BJ (cell line): ENCODE measurements at regions not wholly inside any gene's neighbourhood (a gene's known extent, or its start where the extent isn't known, plus 50 kb on each side); places are given as distances from the start of the nearest gene placed in this dataset.

ENCODE experiments used
- CTCF ChIA-PET: fragments of 350-600 bp; formaldehyde crosslinking; extraction: SDS; loops from one replicate; lab custom pipeline; 2021; ENCODE audit warnings: antibody characterized with exemption, inconsistent platforms; lab: Yijun Ruan, JAX
- POLR2A ChIA-PET: fragments of 300-600 bp; sonication (Branson Sonifier 250); formaldehyde crosslinking; extraction: SDS; loops from one replicate; lab custom pipeline; 2021; ENCODE audit warnings: antibody characterized with exemption; lab: Charles Lee
- DNase-seq: peaks from one replicate; pipeline ENCODE4 v3.0.0-alpha.2; 2011; ENCODE audit warnings: low read depth
- H3K27me3 ChIP-seq: 2 replicates; pipeline ENCODE4 v1.6.0; 2011; ENCODE audit warnings: low read length; ENCODE audit not compliant: control insufficient read depth, insufficient read depth
- H3K36me3 ChIP-seq: 2 replicates; pipeline ENCODE4 v1.5.1; 2011; ENCODE audit warnings: low read length; ENCODE audit not compliant: control insufficient read depth, insufficient read depth
- H3K4me3 ChIP-seq: 2 replicates; pipeline ENCODE4 v1.5.1; 2011; ENCODE audit warnings: low read depth, mild to moderate bottlenecking, control low read depth, low read length
- TF ChIP-seq, protein P1 (sequence below): IDR thresholded peaks from 2 replicates; pipeline ENCODE4 v1.5.1; 2011; ENCODE audit warnings: low read depth, mild to moderate bottlenecking, control low read depth, inconsistent platforms, low read length, moderate library complexity; ENCODE audit not compliant: insufficient read depth

GRCh38 chr1:55957276-55957675, 622.1 kb downstream of the PLPP3 start:
- Histone ChIP-seq H3K4me3 (no peak overlapping the region), H3K36me3 (no peaks in the 10 kb centered on the region), H3K27me3 (no peaks in the 10 kb centered on the region; the same call in 1 of the 2 replicates)
- POLR2A ChIA-PET = no interaction called here
- CTCF ChIA-PET = no interaction called here
- TF ChIP-seq, protein P1, sequence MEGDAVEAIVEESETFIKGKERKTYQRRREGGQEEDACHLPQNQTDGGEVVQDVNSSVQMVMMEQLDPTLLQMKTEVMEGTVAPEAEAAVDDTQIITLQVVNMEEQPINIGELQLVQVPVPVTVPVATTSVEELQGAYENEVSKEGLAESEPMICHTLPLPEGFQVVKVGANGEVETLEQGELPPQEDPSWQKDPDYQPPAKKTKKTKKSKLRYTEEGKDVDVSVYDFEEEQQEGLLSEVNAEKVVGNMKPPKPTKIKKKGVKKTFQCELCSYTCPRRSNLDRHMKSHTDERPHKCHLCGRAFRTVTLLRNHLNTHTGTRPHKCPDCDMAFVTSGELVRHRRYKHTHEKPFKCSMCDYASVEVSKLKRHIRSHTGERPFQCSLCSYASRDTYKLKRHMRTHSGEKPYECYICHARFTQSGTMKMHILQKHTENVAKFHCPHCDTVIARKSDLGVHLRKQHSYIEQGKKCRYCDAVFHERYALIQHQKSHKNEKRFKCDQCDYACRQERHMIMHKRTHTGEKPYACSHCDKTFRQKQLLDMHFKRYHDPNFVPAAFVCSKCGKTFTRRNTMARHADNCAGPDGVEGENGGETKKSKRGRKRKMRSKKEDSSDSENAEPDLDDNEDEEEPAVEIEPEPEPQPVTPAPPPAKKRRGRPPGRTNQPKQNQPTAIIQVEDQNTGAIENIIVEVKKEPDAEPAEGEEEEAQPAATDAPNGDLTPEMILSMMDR = no peak
- no peak for DNase-seq

DNA sequence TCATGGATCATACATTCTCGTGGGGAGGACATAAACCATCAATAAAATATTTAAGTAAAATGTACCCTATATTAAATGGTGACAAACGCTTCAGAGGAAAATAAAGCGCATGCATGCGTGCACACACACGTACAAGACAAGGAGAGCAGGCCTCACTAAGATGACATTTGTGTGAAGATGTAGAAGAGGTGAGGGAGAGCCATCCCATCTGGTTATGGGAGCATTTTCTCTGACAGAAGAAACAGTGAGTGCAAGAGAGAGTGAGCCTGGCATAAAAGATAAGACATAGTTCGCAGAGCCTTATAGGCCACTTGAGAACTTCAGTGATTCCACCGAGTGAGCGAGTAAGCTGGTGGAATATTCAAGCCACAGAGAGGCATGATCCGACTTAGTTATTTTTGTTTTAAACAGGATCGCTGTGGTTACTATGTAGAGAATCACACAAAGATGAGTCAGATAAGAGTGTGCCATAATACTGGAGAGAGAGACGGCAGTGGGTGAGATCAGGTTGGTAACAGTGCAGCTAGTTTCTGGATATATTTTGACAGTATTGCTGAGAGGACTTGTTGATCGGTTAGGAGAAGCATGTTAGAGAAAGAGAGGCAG, 624.2 kb downstream of the PLPP3 start:
- no peak for DNase-seq
- CTCF ChIA-PET = no interaction called here
- no peaks in the 10 kb centered on the region; the same call in 1 of the 2 replicates for H3K27me3 ChIP-seq
- H3K36me3 ChIP-seq = no peaks in the 10 kb centered on the region
- POLR2A ChIA-PET = no interaction called here
- TF ChIP-seq, protein P1 = no peak
- H3K4me3 ChIP-seq = no peak overlapping the region

GRCh38 chr1:55951291-55951690, 628.1 kb downstream of the PLPP3 start:
- TF ChIP-seq, protein P1 = no peak
- H3K4me3 ChIP-seq = no peak overlapping the region
- no peak for DNase-seq
- no peaks in the 10 kb centered on the region for H3K36me3 ChIP-seq
- ChIA-PET CTCF (interaction anchor here (0.6 to 1.2 kb wide), 2 partner anchors 11 to 136 kb away, joined by 3 read pairs; no protein-coding TSS in a partner anchor), POLR2A (no interaction called here)
- H3K27me3 ChIP-seq = no peaks in the 10 kb centered on the region

GRCh38 chr1:55947446-55947845, 631.9 kb downstream of the PLPP3 start:
- H3K27me3 ChIP-seq = no peaks in the 10 kb centered on the region
- TF ChIP-seq, protein P1 = no peak
- no peak overlapping the region for H3K4me3 ChIP-seq
- ChIA-PET POLR2A (no interaction called here), CTCF (no interaction called here)
- DNase-seq = no peak
- H3K36me3 ChIP-seq = no peaks in the 10 kb centered on the region

- no peaks in the 10 kb centered on the region for H3K27me3 ChIP-seq
- ChIA-PET CTCF (no interaction called here), POLR2A (no interaction called here)
- no peak for DNase-seq
- no peaks in the 10 kb centered on the region for H3K36me3 ChIP-seq
- no peak overlapping the region for H3K4me3 ChIP-seq
- TF ChIP-seq, protein P1 = no peak
Measured at GRCh38 chr1:55943721-55944435, 635.5 kb downstream of the PLPP3 start.
